Spleen (tissue), 7 donors: ENCODE measurements at regions not wholly inside any gene's neighbourhood (a gene's known extent, or its start where the extent isn't known, plus 50 kb on each side); places are given as distances from the start of the nearest gene placed in this dataset.
"Not testable (repeated sequence)": the region's sequence is repeated elsewhere in the genome, so short reads cannot be mapped to it uniquely, and the experiment has no call there.

Source experiments
- POLR2A ChIP-seq, 3 donors: fragments of 450-650 bp; IDR thresholded peaks; one replicate each; pipeline ENCODE4 v1.5.1; 2017; ENCODE audit warnings: antibody characterized with exemption in 3 of 3, mild to moderate bottlenecking in 1 of 3
- TF ChIP-seq, protein P1 (sequence below), 11 experiments: fragments of 200-600 bp in 7 of 11; fragments of 450-650 bp in 4 of 11; sonication (generic) in 4 of 11; IDR thresholded peaks in 8 of 11; conservative IDR thresholded peaks in 3 of 11; 1 replicate in 7 of 11; 2 replicates in 4 of 11; pipeline versions ENCODE4 v1.4.0 to v1.8.0; 2016 to 2021; ENCODE audit warnings: antibody characterized with exemption in 11 of 11, inconsistent platforms in 4 of 11, mild to moderate bottlenecking in 1 of 11
- donor health status: DM: no; HTN: no; CAD: no; lungs with moderate emphysema.
- donor health status: DM: no; HTN: no; CAD: no.
- donor health status: DM: no; HTN: no; CAD: no.

DNA sequence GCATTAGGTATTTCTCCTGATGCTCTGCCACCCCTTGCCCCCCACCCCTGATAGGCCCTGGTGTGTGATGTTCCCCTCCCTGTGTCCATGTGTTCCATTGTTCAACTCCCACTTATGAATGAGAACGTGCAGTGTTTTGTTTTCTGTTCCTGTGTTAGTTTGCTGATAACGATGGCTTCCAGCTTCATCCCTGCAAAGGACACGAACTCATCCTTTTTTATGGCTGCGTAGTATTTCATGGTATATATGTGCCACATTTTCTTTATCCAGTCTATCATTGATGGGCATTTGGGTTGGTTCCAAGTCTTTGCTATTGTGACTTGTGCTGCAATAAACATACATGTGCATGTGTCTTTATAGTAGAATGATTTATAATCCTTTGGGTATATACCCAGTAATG lies 109.7 kb upstream of the PITX1 start:
- TF ChIP-seq, protein P1, sequence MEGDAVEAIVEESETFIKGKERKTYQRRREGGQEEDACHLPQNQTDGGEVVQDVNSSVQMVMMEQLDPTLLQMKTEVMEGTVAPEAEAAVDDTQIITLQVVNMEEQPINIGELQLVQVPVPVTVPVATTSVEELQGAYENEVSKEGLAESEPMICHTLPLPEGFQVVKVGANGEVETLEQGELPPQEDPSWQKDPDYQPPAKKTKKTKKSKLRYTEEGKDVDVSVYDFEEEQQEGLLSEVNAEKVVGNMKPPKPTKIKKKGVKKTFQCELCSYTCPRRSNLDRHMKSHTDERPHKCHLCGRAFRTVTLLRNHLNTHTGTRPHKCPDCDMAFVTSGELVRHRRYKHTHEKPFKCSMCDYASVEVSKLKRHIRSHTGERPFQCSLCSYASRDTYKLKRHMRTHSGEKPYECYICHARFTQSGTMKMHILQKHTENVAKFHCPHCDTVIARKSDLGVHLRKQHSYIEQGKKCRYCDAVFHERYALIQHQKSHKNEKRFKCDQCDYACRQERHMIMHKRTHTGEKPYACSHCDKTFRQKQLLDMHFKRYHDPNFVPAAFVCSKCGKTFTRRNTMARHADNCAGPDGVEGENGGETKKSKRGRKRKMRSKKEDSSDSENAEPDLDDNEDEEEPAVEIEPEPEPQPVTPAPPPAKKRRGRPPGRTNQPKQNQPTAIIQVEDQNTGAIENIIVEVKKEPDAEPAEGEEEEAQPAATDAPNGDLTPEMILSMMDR (IDR thresholded peaks at IDR 0.05 in 8 of 11, conservative IDR thresholded peaks at IDR 0.05 in 3 of 11), result not testable (repeated sequence)
- TF ChIP-seq POLR2A (IDR thresholded peaks at IDR 0.05), result not testable (repeated sequence)
